Astrocyte (in vitro differentiated cells and primary cell): ENCODE measurements at regions not wholly inside any gene's neighbourhood (a gene's known extent, or its start where the extent isn't known, plus 50 kb on each side); places are given as distances from the start of the nearest gene placed in this dataset.
"Not testable (repeated sequence)": the region's sequence is repeated elsewhere in the genome, so short reads cannot be mapped to it uniquely, and the experiment has no call there.

Experiments used
- DNase-seq: peaks from one replicate; pipeline ENCODE4 v3.0.0-alpha.2; 2010; ENCODE audit warnings: low read depth
- FAIRE-seq: peaks from 2 replicates; lab custom pipeline; 2011; peaks lifted over from hg19 to GRCh38; lab: Jason Lieb, UNC
- H2AFZ ChIP-seq: 2 replicates; pipeline ENCODE4 v1.6.0; 2012; ENCODE audit warnings: low read depth, low read length, inconsistent platforms
- H3K27ac ChIP-seq: 2 replicates; pipeline ENCODE4 v1.5.1; 2011; ENCODE audit warnings: low read depth, low read length, inconsistent platforms
- H3K27me3 ChIP-seq: 2 replicates; pipeline ENCODE4 v1.6.0; 2011; ENCODE audit warnings: low read length, inconsistent platforms; ENCODE audit not compliant: insufficient read depth
- H3K36me3 ChIP-seq: 2 replicates; pipeline ENCODE4 v1.5.1; 2011; ENCODE audit warnings: low read length, inconsistent platforms; ENCODE audit not compliant: insufficient read depth
- H3K4me1 ChIP-seq: 2 replicates; pipeline ENCODE4 v1.5.1; 2011; ENCODE audit warnings: low read length, inconsistent platforms; ENCODE audit not compliant: insufficient read depth
- H3K4me2 ChIP-seq: 2 replicates; pipeline ENCODE4 v1.6.0; 2012; ENCODE audit warnings: low read length, inconsistent platforms
- H3K4me3 ChIP-seq: 2 replicates; pipeline ENCODE4 v1.5.1; 2011; ENCODE audit warnings: low read depth, mild to moderate bottlenecking, low read length, inconsistent platforms; ENCODE audit not compliant: insufficient read depth
- H3K79me2 ChIP-seq: 2 replicates; pipeline ENCODE4 v1.6.0; 2012; ENCODE audit warnings: mild to moderate bottlenecking, low read length, inconsistent platforms; ENCODE audit not compliant: insufficient read depth
- H3K9ac ChIP-seq: 2 replicates; pipeline ENCODE4 v1.6.0; 2012; ENCODE audit warnings: mild to moderate bottlenecking, low read length, inconsistent platforms
- H3K9me3 ChIP-seq: 2 replicates; pipeline ENCODE4 v1.5.1; 2012; ENCODE audit warnings: low read depth, mild to moderate bottlenecking, low read length, inconsistent platforms; ENCODE audit not compliant: insufficient read depth
- H4K20me1 ChIP-seq: 2 replicates; pipeline ENCODE4 v1.6.0; 2012; ENCODE audit warnings: low read length, inconsistent platforms; ENCODE audit not compliant: insufficient read depth
- H3K27ac Mint-ChIP-seq: one replicate; pipeline ENCODE4 v1.8.0; 2021; ENCODE audit warnings: mild to moderate bottlenecking, mixed read lengths; ENCODE audit not compliant: unreplicated experiment
- H3K27me3 Mint-ChIP-seq: one replicate; pipeline ENCODE4 v1.8.0; 2021; ENCODE audit warnings: low read depth, mixed read lengths; ENCODE audit not compliant: unreplicated experiment
- H3K36me3 Mint-ChIP-seq: one replicate; pipeline ENCODE4 v1.8.0; 2021; ENCODE audit warnings: low read depth, mixed read lengths; ENCODE audit not compliant: unreplicated experiment
- H3K4me1 Mint-ChIP-seq: one replicate; pipeline ENCODE4 v1.8.0; 2021; ENCODE audit warnings: low read depth, mixed read lengths; ENCODE audit not compliant: unreplicated experiment
- H3K4me3 Mint-ChIP-seq: one replicate; pipeline ENCODE4 v1.8.0; 2021; ENCODE audit warnings: mild to moderate bottlenecking, moderate library complexity, mixed read lengths; ENCODE audit not compliant: unreplicated experiment
- H3K9me3 Mint-ChIP-seq: one replicate; pipeline ENCODE4 v1.8.0; 2021; ENCODE audit warnings: mild to moderate bottlenecking, mixed read lengths; ENCODE audit not compliant: unreplicated experiment
- EZH2 ChIP-seq: IDR thresholded peaks from 2 replicates; pipeline ENCODE4 v1.6.1; 2012; ENCODE audit warnings: mild to moderate bottlenecking, low read length, inconsistent platforms; ENCODE audit not compliant: insufficient read depth
- TF ChIP-seq, protein P1 (sequence below): IDR thresholded peaks from 2 replicates; pipeline ENCODE4 v1.5.1; 2011; ENCODE audit warnings: low read depth, mild to moderate bottlenecking, inconsistent platforms, low read length, moderate library complexity; ENCODE audit not compliant: insufficient read depth

DNA sequence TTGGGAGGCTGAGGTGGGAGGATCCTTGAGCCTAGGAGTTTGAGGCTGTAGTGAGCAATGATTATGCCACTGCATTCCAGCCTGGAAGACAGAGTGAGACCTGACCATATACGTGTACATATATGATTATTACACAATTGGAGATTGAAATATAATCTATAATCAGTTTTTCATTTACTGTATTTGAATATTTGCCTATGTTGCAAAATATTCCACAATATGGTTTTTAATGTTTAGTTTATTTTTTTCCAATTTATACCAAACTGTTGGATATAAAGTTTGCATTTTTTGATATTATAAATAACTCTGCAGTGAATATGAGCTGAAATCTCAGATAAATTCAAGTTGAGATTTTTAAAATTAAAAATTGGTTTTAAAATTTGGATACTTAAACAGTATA, 79.6 kb upstream of the SIRPG start:
- Mint-ChIP-seq H3K9me3 (peaks cover 2% of the 10 kb centered on the region), H3K27me3 (peaks cover 17% of the 10 kb centered on the region), H3K27ac (no peak overlapping the region), H3K4me1 (no peaks in the 10 kb centered on the region), H3K36me3 (no peaks in the 10 kb centered on the region), H3K4me3 (no peak overlapping the region)
- H3K36me3 ChIP-seq: no peaks in the 10 kb centered on the region
- DNase-seq (no peak), FAIRE-seq (no peak)
- no peak overlapping the region for H3K9ac ChIP-seq
- no peak overlapping the region for H2AFZ ChIP-seq
- no peak overlapping the region for H3K27ac ChIP-seq
- no peak overlapping the region for H3K4me2 ChIP-seq
- H3K4me1 ChIP-seq: no peaks in the 10 kb centered on the region
- peaks cover 3% of the 10 kb centered on the region for H3K27me3 ChIP-seq
- H4K20me1 ChIP-seq: no peaks in the 10 kb centered on the region
- no peaks in the 10 kb centered on the region for H3K79me2 ChIP-seq
- TF ChIP-seq EZH2: no peak
- TF ChIP-seq, protein P1, sequence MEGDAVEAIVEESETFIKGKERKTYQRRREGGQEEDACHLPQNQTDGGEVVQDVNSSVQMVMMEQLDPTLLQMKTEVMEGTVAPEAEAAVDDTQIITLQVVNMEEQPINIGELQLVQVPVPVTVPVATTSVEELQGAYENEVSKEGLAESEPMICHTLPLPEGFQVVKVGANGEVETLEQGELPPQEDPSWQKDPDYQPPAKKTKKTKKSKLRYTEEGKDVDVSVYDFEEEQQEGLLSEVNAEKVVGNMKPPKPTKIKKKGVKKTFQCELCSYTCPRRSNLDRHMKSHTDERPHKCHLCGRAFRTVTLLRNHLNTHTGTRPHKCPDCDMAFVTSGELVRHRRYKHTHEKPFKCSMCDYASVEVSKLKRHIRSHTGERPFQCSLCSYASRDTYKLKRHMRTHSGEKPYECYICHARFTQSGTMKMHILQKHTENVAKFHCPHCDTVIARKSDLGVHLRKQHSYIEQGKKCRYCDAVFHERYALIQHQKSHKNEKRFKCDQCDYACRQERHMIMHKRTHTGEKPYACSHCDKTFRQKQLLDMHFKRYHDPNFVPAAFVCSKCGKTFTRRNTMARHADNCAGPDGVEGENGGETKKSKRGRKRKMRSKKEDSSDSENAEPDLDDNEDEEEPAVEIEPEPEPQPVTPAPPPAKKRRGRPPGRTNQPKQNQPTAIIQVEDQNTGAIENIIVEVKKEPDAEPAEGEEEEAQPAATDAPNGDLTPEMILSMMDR: no peak
- H3K9me3 ChIP-seq: no peaks in the 10 kb centered on the region
- H3K4me3 ChIP-seq: no peak overlapping the region

DNA sequence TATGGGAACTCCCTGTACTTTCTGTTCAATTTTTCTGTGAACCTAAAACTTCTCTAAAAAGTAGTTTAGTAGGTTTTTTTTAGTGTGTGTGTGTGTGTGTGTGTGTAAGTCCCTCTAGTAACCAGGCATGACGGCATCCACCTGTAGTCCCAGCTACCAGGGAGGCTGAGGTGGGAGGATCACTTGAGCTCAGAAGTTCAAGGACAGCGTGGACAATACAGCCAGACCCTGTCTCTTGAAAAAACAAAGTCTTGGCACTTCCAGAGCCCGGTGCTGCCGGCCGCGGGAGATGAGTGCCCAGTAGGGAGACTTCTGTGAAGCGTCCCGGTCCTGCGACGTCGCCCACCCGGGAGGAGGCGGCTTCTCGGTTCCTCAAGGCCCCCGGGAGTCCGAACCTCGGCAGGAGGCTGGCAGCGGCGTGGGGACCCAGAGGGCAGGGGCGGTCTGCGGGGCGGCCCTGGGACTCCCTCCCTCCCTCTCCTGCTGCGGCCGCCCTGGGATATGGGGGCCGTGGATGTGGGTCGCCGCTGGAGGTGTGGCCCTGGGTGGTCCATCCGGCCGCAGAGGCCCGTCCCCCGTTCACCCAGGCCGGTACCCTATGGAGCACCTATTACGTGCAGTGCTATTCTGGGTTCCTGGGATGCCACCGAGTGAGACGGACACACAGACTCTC, 78.0 kb upstream of the SIRPG start:
- H2AFZ ChIP-seq: no peak overlapping the region
- H3K36me3 ChIP-seq: no peaks in the 10 kb centered on the region
- peaks cover 1% of the 10 kb centered on the region for H3K36me3 Mint-ChIP-seq
- H3K27ac ChIP-seq: no peak overlapping the region
- H3K4me1 Mint-ChIP-seq: no peaks in the 10 kb centered on the region
- H3K27me3 Mint-ChIP-seq: peaks cover 24% of the 10 kb centered on the region
- H3K4me1 ChIP-seq: no peaks in the 10 kb centered on the region
- no peak overlapping the region for H3K4me3 ChIP-seq
- no peak overlapping the region for H3K4me3 Mint-ChIP-seq
- FAIRE-seq (no peak), DNase-seq (no peak)
- no peaks in the 10 kb centered on the region for H3K79me2 ChIP-seq
- peaks cover 2% of the 10 kb centered on the region for H3K9me3 Mint-ChIP-seq
- no peak for TF ChIP-seq EZH2
- TF ChIP-seq, protein P1: no peak
- no peaks in the 10 kb centered on the region for H3K9me3 ChIP-seq
- no peak overlapping the region for H3K27ac Mint-ChIP-seq
- no peak overlapping the region for H3K4me2 ChIP-seq
- no peaks in the 10 kb centered on the region for H3K27me3 ChIP-seq
- H4K20me1 ChIP-seq: no peaks in the 10 kb centered on the region
- no peak overlapping the region for H3K9ac ChIP-seq

DNA sequence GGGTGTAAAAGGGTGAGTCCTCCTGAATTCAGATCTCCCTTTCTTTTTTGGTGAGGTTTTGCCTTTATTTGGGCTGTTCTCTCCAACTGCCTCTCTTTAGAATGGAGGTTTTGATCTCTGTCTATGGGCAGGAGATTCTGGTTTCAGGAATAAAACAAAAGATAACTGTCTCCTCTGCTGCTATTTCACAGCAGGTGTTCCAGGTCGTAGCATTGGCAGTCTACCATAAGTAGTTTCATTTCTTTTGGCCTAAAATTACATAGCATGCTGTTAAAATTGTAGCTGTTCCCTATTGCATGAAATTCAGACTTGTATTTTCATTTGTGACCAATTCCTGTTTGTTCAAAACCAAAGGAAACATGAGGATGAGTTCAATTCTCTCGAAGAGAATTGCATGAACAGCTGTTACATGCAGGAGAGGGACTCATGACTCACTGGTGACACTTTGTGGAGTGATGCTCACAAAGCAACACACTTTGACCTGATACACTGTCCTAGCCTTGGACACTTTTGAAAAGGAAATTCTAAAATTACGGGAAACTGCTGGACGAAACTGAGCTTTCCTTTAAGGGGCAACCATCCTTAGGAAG, 76.8 kb upstream of the SIRPG start:
- H3K27me3 ChIP-seq: no peaks in the 10 kb centered on the region
- H3K9me3 Mint-ChIP-seq: peaks cover 2% of the 10 kb centered on the region
- H3K4me2 ChIP-seq: no peak overlapping the region
- DNase-seq (no peak), FAIRE-seq (no peak)
- H3K27me3 Mint-ChIP-seq: peaks cover 18% of the 10 kb centered on the region
- H3K9ac ChIP-seq: no peak overlapping the region
- TF ChIP-seq, protein P1: no peak
- no peak for TF ChIP-seq EZH2
- no peak overlapping the region for H3K4me3 ChIP-seq
- H2AFZ ChIP-seq: no peak overlapping the region
- no peaks in the 10 kb centered on the region for H3K9me3 ChIP-seq
- no peaks in the 10 kb centered on the region for H3K79me2 ChIP-seq
- no peaks in the 10 kb centered on the region for H3K36me3 ChIP-seq
- H3K4me1 Mint-ChIP-seq: no peaks in the 10 kb centered on the region
- H3K27ac ChIP-seq: no peak overlapping the region
- no peaks in the 10 kb centered on the region for H4K20me1 ChIP-seq
- no peak overlapping the region for H3K4me3 Mint-ChIP-seq
- no peak overlapping the region for H3K27ac Mint-ChIP-seq
- H3K4me1 ChIP-seq: no peaks in the 10 kb centered on the region
- H3K36me3 Mint-ChIP-seq: peaks cover 1% of the 10 kb centered on the region

DNA sequence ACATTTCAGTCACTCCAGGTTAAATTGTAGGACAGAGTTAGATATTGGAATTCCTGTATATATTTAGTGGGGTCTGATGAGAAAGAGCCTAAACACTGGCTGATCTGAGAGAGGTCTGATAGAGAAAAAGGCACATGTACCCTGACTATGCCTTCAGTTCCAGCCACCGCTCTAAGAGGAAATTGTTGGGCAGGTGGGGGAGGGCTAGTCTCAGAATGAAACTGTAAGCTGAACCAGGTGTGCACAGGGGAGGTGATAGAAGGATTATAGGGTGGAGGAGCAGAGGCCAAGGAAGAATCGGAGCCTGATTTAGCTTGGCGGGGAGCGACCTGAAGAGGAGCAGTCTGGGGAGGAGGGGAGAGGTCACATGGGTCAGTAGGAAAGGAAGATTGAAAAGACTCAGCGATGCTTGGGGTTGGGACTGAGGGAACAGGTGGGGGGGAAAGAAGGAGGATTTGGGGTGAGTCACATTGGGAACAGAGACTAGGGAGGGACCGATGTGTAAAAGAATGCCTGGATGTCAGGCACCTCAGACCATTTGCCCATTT, 74.3 kb upstream of the SIRPG start:
- H3K27me3 ChIP-seq, H3K27ac ChIP-seq, H3K9me3 ChIP-seq, H3K4me3 Mint-ChIP-seq, H3K36me3 Mint-ChIP-seq, H3K27ac Mint-ChIP-seq, H3K4me2 ChIP-seq, H3K4me1 ChIP-seq, H3K9me3 Mint-ChIP-seq, H4K20me1 ChIP-seq, DNase-seq, H3K36me3 ChIP-seq, H2AFZ ChIP-seq, H3K4me1 Mint-ChIP-seq, FAIRE-seq, H3K79me2 ChIP-seq, H3K4me3 ChIP-seq, H3K9ac ChIP-seq: not testable (repeated sequence)
- peaks cover 18% of the 10 kb centered on the region for H3K27me3 Mint-ChIP-seq
